Left lung (tissue), 4 donors: ENCODE measurements at regions not wholly inside any gene's neighbourhood (a gene's known extent, or its start where the extent isn't known, plus 50 kb on each side); places are given as distances from the start of the nearest gene placed in this dataset.

Source experiments
- ATAC-seq: fragments of 200-7000 bp; cut with Tn5 transposase; one replicate; pipeline ENCODE4 v1.9.1; 2020; ENCODE audit warnings: moderate library complexity
- DNase-seq, 4 donors: peaks; one replicate each; pipeline ENCODE4 v3.0.0-alpha.2; 2013 to 2020
- H3K27ac ChIP-seq, 2 donors: fragments of 200-600 bp; sonication (generic) in 1 of 2; one replicate each; pipeline versions ENCODE4 v1.5.0 to v1.8.0; 2020 to 2021
- H3K27me3 ChIP-seq, 2 donors: fragments of 200-600 bp; sonication (generic) in 1 of 2; one replicate each; pipeline versions ENCODE4 v1.5.0 to v1.8.0; 2020 to 2021
- H3K36me3 ChIP-seq, 2 donors: fragments of 200-600 bp; sonication (generic) in 1 of 2; one replicate each; pipeline versions ENCODE4 v1.5.0 to v1.8.0; 2020 to 2021
- H3K4me1 ChIP-seq, 2 donors: fragments of 200-600 bp; one replicate each; pipeline ENCODE4 v1.8.0; 2021
- H3K4me3 ChIP-seq, 2 donors: fragments of 200-600 bp; sonication (generic) in 1 of 2; one replicate each; pipeline versions ENCODE4 v1.5.0 to v1.8.0; 2020 to 2021; ENCODE audit warnings: mild to moderate bottlenecking in 1 of 2
- H3K9me3 ChIP-seq, 2 donors: fragments of 200-600 bp; sonication (generic) in 1 of 2; one replicate each; pipeline versions ENCODE4 v1.5.0 to v1.8.0; 2020 to 2021
- CTCF ChIP-seq, 2 donors: fragments of 200-600 bp; sonication (generic) in 1 of 2; IDR thresholded peaks; one replicate each; pipeline versions ENCODE4 v1.5.0 to v1.8.0; 2021; ENCODE audit warnings: antibody characterized with exemption in 2 of 2
- intact Hi-C, 2 donors: fragments of 100-400 bp; cut with DNase I; formaldehyde crosslinking; loops; one replicate each; pipeline versions ENCODE4 v1.11.2 to v1.14.2; 2022
- donor health status: DM: no; HTN: yes; CAD: no.
- donor health status: DM: no; HTN: no; CAD: no.

- H3K4me3 ChIP-seq, result no peak overlapping the region
- ATAC-seq (no peak), DNase-seq (no peak)
- TF ChIP-seq CTCF (IDR thresholded peaks at IDR 0.05), result no peak
- H3K36me3 ChIP-seq, result no peaks in the 10 kb centered on the region
- no peak overlapping the region for H3K27ac ChIP-seq
- H3K4me1 ChIP-seq, result no peaks in the 10 kb centered on the region
- peaks cover 0 to 11% of the 10 kb centered on the region in 2 donors for H3K9me3 ChIP-seq
- intact Hi-C loops, result no loop called here
- H3K27me3 ChIP-seq, result no peaks in the 10 kb centered on the region
Measured at GRCh38 chr1:170354690-170355089, 177.3 kb upstream of the GORAB start.

- Histone ChIP-seq H3K9me3 (peaks cover 0 to 13% of the 10 kb centered on the region in 2 donors), H3K27me3 (no peaks in the 10 kb centered on the region), H3K4me1 (no peaks in the 10 kb centered on the region), H3K27ac (no peak overlapping the region), H3K4me3 (no peak overlapping the region), H3K36me3 (no peaks in the 10 kb centered on the region)
- no peak for DNase-seq
- TF ChIP-seq CTCF (IDR thresholded peaks at IDR 0.05), result no peak
- ATAC-seq, result no peak
- intact Hi-C loops, result no loop called here
Measured at GRCh38 chr1:170355267-170355801, 176.6 kb upstream of the GORAB start.

- intact Hi-C loops, result no loop called here
- no peak overlapping the region for H3K27ac ChIP-seq
- no peak overlapping the region for H3K4me3 ChIP-seq
- DNase-seq (no peak), ATAC-seq (no peak)
- H3K4me1 ChIP-seq, result no peaks in the 10 kb centered on the region
- H3K9me3 ChIP-seq, result peaks cover 0 to 15% of the 10 kb centered on the region in 2 donors
- TF ChIP-seq CTCF (IDR thresholded peaks at IDR 0.05), result no peak
- H3K27me3 ChIP-seq, result no peaks in the 10 kb centered on the region
- no peaks in the 10 kb centered on the region for H3K36me3 ChIP-seq
Measured at GRCh38 chr1:170356585-170356984, 175.4 kb upstream of the GORAB start.

GRCh38 chr1:170357750-170358149 lies 174.2 kb upstream of the GORAB start:
- Histone ChIP-seq H3K27me3 (no peaks in the 10 kb centered on the region), H3K36me3 (no peaks in the 10 kb centered on the region), H3K4me1 (no peaks in the 10 kb centered on the region), H3K9me3 (peaks cover 0 to 18% of the 10 kb centered on the region in 2 donors), H3K4me3 (no peak overlapping the region), H3K27ac (no peak overlapping the region)
- no peak for ATAC-seq
- no peak for TF ChIP-seq CTCF (IDR thresholded peaks at IDR 0.05)
- intact Hi-C loops, result no loop called here
- DNase-seq, result no peak

- Histone ChIP-seq H3K9me3 (peaks cover 0 to 23% of the 10 kb centered on the region in 2 donors), H3K27ac (no peak overlapping the region), H3K36me3 (no peaks in the 10 kb centered on the region), H3K4me1 (no peaks in the 10 kb centered on the region), H3K27me3 (no peaks in the 10 kb centered on the region), H3K4me3 (no peak overlapping the region)
- intact Hi-C loops, result no loop called here
- DNase-seq (no peak), ATAC-seq (no peak)
- TF ChIP-seq CTCF (IDR thresholded peaks at IDR 0.05), result no peak
Measured at GRCh38 chr1:170360601-170361000, 171.4 kb upstream of the GORAB start.
